ENCODE measurements at regions not wholly inside any gene's neighbourhood (a gene's known extent, or its start where the extent isn't known, plus 50 kb on each side); places are given as distances from the start of the nearest gene placed in this dataset.

DNA sequence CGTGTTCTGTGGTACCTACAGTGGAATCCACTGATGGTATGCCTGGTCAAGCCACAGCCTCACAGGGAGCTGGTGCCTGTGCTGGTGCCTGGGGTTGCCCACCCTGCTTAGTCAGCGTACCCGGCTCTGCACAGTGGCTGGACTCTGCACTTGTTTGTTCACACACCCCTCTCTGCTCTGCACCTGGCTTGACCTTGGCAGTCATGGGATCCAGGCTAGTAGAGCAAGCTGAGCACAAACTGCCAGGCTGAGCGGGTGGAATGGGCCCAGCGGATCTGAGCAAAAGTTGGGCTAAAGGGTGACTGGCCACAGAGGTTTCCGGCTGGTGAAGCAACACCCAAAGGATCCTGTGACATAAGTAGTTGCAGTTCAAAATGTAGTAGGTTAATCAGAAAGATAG is 163.5 kb downstream of the CDH19 start:
- Histone ChIP-seq H3K9me3 (ENCODE audit: control extremely low read depth in 1 of 5, control insufficient read depth in 4 of 5, insufficient read depth in 2 of 5, low read depth in 1 of 5, low read length in 4 of 5) (no peaks in the 10 kb centered on the region), H3K4me3 (ENCODE audit: control insufficient read depth in 1 of 7, extremely low read depth in 1 of 7, insufficient read depth in 4 of 7, low read depth in 2 of 7, low read length in 6 of 7) (no peak overlapping the region), H3K4me1 (ENCODE audit: control extremely low read depth in 1 of 4, control insufficient read depth in 4 of 4, insufficient read depth in 4 of 4, low read length in 3 of 4) (no peaks in the 10 kb centered on the region), H3K36me3 (ENCODE audit: control insufficient read depth in 4 of 4, insufficient read depth in 4 of 4, low read length in 3 of 4) (no peaks in the 10 kb centered on the region), H3K27ac (ENCODE audit: insufficient read depth in 1 of 2, low read depth in 1 of 2, low read length in 2 of 2, poor library complexity in 1 of 2, severe bottlenecking in 2 of 2) (no peak overlapping the region), H3K27me3 (replicated peaks in 2 of 5; ENCODE audit: control insufficient read depth in 4 of 5, insufficient read depth in 5 of 5, low read length in 4 of 5) (peaks cover 0 to 2% (median 0%) of the 10 kb centered on the region in 5 experiments)
- CTCF ChIA-PET = no interaction called here
- 82% methylated on average over 6 of the region's 6 CpGs for WGBS (ENCODE audit: insufficient coverage)
- POLR2A ChIA-PET = no interaction called here
- DNase-seq = no peak

DNA sequence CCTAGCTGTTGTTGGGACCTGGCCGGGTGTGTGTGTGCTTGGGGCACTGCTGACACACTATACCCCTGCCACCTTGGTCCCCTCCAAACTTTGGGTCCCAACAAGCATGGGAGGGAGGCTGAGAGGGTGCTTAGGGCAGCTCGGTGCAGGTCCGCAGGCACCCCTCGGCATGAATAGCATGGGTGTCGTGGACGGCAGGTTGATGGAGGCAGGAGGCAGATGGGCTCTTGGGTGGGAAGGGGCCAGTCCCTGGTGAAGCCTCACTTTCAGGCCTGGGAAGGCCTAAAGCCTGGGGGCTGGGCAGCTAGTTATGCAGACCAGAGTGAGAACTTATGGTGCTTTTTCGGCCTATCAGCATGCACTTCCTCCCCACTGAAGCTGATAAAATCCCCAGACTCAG is 164.2 kb downstream of the CDH19 start:
- H3K27ac ChIP-seq (ENCODE audit: insufficient read depth in 1 of 2, low read depth in 1 of 2, low read length in 2 of 2, poor library complexity in 1 of 2, severe bottlenecking in 2 of 2) = no peak overlapping the region
- DNase-seq = no peak
- H3K36me3 ChIP-seq (ENCODE audit: control insufficient read depth in 4 of 4, insufficient read depth in 4 of 4, low read length in 3 of 4) = no peaks in the 10 kb centered on the region
- H3K4me3 ChIP-seq (ENCODE audit: control insufficient read depth in 1 of 7, extremely low read depth in 1 of 7, insufficient read depth in 4 of 7, low read depth in 2 of 7, low read length in 6 of 7) = no peak overlapping the region
- peaks cover 0 to 2% (median 0%) of the 10 kb centered on the region in 5 experiments for H3K27me3 ChIP-seq (replicated peaks in 2 of 5; ENCODE audit: control insufficient read depth in 4 of 5, insufficient read depth in 5 of 5, low read length in 4 of 5)
- CTCF ChIA-PET = no interaction called here
- H3K4me1 ChIP-seq (ENCODE audit: control extremely low read depth in 1 of 4, control insufficient read depth in 4 of 4, insufficient read depth in 4 of 4, low read length in 3 of 4) = no peaks in the 10 kb centered on the region
- 94% methylated on average over 7 of the region's 7 CpGs for whole genome bisulfite sequencing (ENCODE audit: insufficient coverage)
- POLR2A ChIA-PET = no interaction called here
- H3K9me3 ChIP-seq (ENCODE audit: control extremely low read depth in 1 of 5, control insufficient read depth in 4 of 5, insufficient read depth in 2 of 5, low read depth in 1 of 5, low read length in 4 of 5) = no peaks in the 10 kb centered on the region

DNA sequence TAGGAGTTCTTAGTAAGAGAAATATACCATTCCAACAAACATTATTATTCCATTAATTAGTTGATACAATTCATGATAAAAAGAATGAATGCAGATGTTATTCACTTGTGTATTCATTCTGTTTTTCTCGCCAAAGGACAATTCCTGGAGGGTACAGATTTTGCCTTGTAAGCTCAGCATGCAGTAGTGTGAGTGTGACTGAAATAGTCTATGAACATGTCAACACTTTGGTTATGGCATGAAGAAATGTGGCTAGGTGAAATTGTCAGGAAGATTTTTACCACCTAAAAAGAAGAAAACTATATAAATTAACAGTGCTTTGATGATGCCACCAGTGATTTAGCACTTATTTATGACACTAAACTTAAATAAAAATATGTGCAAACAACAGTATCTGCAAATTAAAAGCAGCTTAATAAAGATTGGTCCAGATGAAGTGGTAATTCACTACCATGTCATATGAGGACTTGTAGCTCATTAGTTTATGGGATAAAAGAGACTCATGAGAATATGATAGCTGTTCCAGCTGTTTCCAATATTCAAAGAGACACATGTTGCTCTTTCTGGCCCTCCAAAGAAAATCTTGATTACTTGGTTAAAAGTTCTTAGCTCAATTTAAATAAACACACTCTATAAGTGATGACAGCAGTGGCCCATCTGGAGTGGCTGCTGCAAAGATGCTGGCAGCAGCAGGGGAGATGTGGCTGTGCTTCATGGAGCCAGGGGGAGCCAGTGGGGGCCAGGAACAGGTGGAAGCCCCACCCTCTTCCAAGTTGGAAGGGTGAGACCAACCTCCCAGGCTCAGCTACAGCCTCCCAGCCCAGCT is 165.0 kb downstream of the CDH19 start:
- Histone ChIP-seq H3K9me3 (ENCODE audit: control extremely low read depth in 1 of 5, control insufficient read depth in 4 of 5, insufficient read depth in 2 of 5, low read depth in 1 of 5, low read length in 4 of 5) (no peaks in the 10 kb centered on the region), H3K27me3 (replicated peaks in 2 of 5; ENCODE audit: control insufficient read depth in 4 of 5, insufficient read depth in 5 of 5, low read length in 4 of 5) (peaks cover 0 to 2% (median 0%) of the 10 kb centered on the region in 5 experiments), H3K4me1 (ENCODE audit: control extremely low read depth in 1 of 4, control insufficient read depth in 4 of 4, insufficient read depth in 4 of 4, low read length in 3 of 4) (no peaks in the 10 kb centered on the region), H3K27ac (ENCODE audit: insufficient read depth in 1 of 2, low read depth in 1 of 2, low read length in 2 of 2, poor library complexity in 1 of 2, severe bottlenecking in 2 of 2) (no peak overlapping the region), H3K4me3 (ENCODE audit: control insufficient read depth in 1 of 7, extremely low read depth in 1 of 7, insufficient read depth in 4 of 7, low read depth in 2 of 7, low read length in 6 of 7) (no peak overlapping the region), H3K36me3 (ENCODE audit: control insufficient read depth in 4 of 4, insufficient read depth in 4 of 4, low read length in 3 of 4) (no peaks in the 10 kb centered on the region)
- POLR2A ChIA-PET = no interaction called here
- no CpG with 5 or more reads among the region's 1 CpG for WGBS (ENCODE audit: insufficient coverage)
- DNase-seq = no peak
- CTCF ChIA-PET = no interaction called here

DNA sequence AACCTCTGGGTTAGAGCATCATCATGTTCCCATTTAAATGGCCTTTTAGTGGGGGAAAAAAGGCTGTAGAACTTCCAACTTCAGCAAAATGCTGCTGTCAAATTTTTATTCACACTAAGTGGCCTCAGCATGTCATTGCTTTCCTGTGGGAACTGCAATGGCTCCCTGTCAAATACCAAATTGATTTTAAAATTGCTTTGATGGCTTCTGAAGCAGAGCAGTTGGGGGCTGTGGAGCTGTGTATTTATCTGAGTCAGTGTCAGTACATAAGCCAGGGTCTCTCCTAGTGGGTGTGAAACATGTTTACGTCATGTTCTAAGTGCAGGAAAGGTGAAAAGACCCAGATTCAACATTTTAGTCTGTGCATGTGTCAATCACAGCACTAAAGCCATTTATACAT is 171.3 kb downstream of the CDH19 start:
- Histone ChIP-seq H3K27ac (ENCODE audit: insufficient read depth in 1 of 2, low read depth in 1 of 2, low read length in 2 of 2, poor library complexity in 1 of 2, severe bottlenecking in 2 of 2) (no peak overlapping the region), H3K27me3 (replicated peaks in 2 of 5; ENCODE audit: control insufficient read depth in 4 of 5, insufficient read depth in 5 of 5, low read length in 4 of 5) (peaks cover 0 to 2% (median 0%) of the 10 kb centered on the region in 5 experiments), H3K9me3 (ENCODE audit: control extremely low read depth in 1 of 5, control insufficient read depth in 4 of 5, insufficient read depth in 2 of 5, low read depth in 1 of 5, low read length in 4 of 5) (no peaks in the 10 kb centered on the region), H3K4me3 (ENCODE audit: control insufficient read depth in 1 of 7, extremely low read depth in 1 of 7, insufficient read depth in 4 of 7, low read depth in 2 of 7, low read length in 6 of 7) (no peak overlapping the region), H3K4me1 (ENCODE audit: control extremely low read depth in 1 of 4, control insufficient read depth in 4 of 4, insufficient read depth in 4 of 4, low read length in 3 of 4) (no peaks in the 10 kb centered on the region), H3K36me3 (ENCODE audit: control insufficient read depth in 4 of 4, insufficient read depth in 4 of 4, low read length in 3 of 4) (no peaks in the 10 kb centered on the region)
- whole genome bisulfite sequencing (ENCODE audit: insufficient coverage) = 100% methylated on average over 1 of the region's 1 CpG
- no peak for DNase-seq
- ChIA-PET CTCF (no interaction called here), POLR2A (no interaction called here)

DNA sequence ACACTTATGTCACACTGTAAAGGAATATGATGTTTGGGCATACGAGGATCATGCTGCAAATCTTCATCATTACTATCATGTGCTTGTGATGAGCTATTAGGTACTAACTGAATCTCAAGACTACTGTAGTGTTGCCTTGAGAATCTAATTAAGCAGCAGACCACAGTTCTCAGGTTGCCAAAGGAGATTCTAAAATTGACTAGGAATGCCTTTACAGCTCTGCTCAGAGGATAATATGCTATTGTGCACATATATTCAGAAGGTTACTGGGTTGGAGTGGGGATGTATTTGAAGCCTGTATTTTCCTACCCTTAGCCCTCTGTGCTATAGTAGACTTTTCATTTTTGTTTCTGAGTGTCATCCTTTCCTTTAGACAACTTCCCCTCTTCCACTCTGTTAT is 175.1 kb downstream of the CDH19 start:
- Histone ChIP-seq H3K4me3 (ENCODE audit: control insufficient read depth in 1 of 7, extremely low read depth in 1 of 7, insufficient read depth in 4 of 7, low read depth in 2 of 7, low read length in 6 of 7) (no peak overlapping the region), H3K27ac (ENCODE audit: insufficient read depth in 1 of 2, low read depth in 1 of 2, low read length in 2 of 2, poor library complexity in 1 of 2, severe bottlenecking in 2 of 2) (no peak overlapping the region), H3K27me3 (replicated peaks in 2 of 5; ENCODE audit: control insufficient read depth in 4 of 5, insufficient read depth in 5 of 5, low read length in 4 of 5) (no peaks in the 10 kb centered on the region), H3K9me3 (ENCODE audit: control extremely low read depth in 1 of 5, control insufficient read depth in 4 of 5, insufficient read depth in 2 of 5, low read depth in 1 of 5, low read length in 4 of 5) (no peaks in the 10 kb centered on the region), H3K36me3 (ENCODE audit: control insufficient read depth in 4 of 4, insufficient read depth in 4 of 4, low read length in 3 of 4) (no peaks in the 10 kb centered on the region), H3K4me1 (ENCODE audit: control extremely low read depth in 1 of 4, control insufficient read depth in 4 of 4, insufficient read depth in 4 of 4, low read length in 3 of 4) (no peaks in the 10 kb centered on the region)
- POLR2A ChIA-PET = no interaction called here
- no peak for DNase-seq
- CTCF ChIA-PET = interaction anchor here (0.6 kb wide), 1 partner anchor 798 kb away, joined by 3 read pairs; no protein-coding TSS in a partner anchor
- WGBS (ENCODE audit: insufficient coverage) = no CpG with 5 or more reads among the region's 1 CpG

DNA sequence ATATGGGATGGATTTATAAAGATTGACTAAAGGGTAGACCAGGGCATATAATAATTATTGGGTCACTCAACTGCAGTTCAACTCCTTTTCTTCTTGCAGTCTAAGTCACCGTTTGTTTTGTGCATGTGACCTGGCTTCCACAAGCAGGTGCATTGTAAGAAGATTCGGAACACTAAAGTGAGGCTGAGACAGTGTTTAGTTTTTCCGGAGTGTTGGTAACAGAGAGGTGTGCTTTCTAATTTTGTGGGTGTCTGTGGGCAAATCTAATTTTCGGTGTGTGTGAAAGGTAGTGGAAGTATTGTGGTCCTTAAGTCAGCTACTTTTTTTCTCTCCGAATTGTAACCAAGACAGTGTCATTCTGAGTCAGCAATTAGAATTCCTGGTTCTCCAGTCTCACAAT is 184.5 kb downstream of the CDH19 start:
- WGBS (ENCODE audit: insufficient coverage) = 100% methylated on average over 2 of the region's 5 CpGs
- Histone ChIP-seq H3K27me3 (replicated peaks in 2 of 5; ENCODE audit: control insufficient read depth in 4 of 5, insufficient read depth in 5 of 5, low read length in 4 of 5) (no peaks in the 10 kb centered on the region), H3K9me3 (ENCODE audit: control extremely low read depth in 1 of 5, control insufficient read depth in 4 of 5, insufficient read depth in 2 of 5, low read depth in 1 of 5, low read length in 4 of 5) (no peaks in the 10 kb centered on the region), H3K4me3 (ENCODE audit: control insufficient read depth in 1 of 7, extremely low read depth in 1 of 7, insufficient read depth in 4 of 7, low read depth in 2 of 7, low read length in 6 of 7) (no peak overlapping the region), H3K27ac (ENCODE audit: insufficient read depth in 1 of 2, low read depth in 1 of 2, low read length in 2 of 2, poor library complexity in 1 of 2, severe bottlenecking in 2 of 2) (no peak overlapping the region), H3K4me1 (ENCODE audit: control extremely low read depth in 1 of 4, control insufficient read depth in 4 of 4, insufficient read depth in 4 of 4, low read length in 3 of 4) (no peaks in the 10 kb centered on the region), H3K36me3 (ENCODE audit: control insufficient read depth in 4 of 4, insufficient read depth in 4 of 4, low read length in 3 of 4) (no peaks in the 10 kb centered on the region)
- no peak for DNase-seq
- ChIA-PET CTCF (no interaction called here), POLR2A (no interaction called here)

DNA sequence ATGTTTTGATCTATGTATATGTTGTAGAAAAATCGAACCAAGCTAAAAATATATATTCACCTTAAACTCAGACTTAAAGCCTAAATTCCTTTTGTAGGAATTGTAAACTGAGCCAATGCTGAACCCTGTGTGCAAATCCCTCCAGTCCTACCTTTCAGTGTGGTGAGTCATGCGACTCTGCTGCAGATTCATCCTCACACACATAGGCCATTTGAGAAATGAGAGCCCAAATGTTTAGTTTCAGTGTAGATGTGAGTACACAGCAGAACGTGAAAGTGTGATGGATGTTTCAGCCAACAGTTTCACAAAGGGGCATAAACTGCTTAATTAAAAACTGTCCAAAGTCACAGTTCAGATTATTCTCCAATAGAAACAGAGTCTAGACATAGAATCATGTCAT is 193.2 kb downstream of the CDH19 start:
- Histone ChIP-seq H3K4me1 (ENCODE audit: control extremely low read depth in 1 of 4, control insufficient read depth in 4 of 4, insufficient read depth in 4 of 4, low read length in 3 of 4) (no peaks in the 10 kb centered on the region), H3K9me3 (ENCODE audit: control extremely low read depth in 1 of 5, control insufficient read depth in 4 of 5, insufficient read depth in 2 of 5, low read depth in 1 of 5, low read length in 4 of 5) (peaks cover 0 to 2% (median 0%) of the 10 kb centered on the region in 5 experiments), H3K36me3 (ENCODE audit: control insufficient read depth in 4 of 4, insufficient read depth in 4 of 4, low read length in 3 of 4) (no peaks in the 10 kb centered on the region), H3K27ac (ENCODE audit: insufficient read depth in 1 of 2, low read depth in 1 of 2, low read length in 2 of 2, poor library complexity in 1 of 2, severe bottlenecking in 2 of 2) (no peak overlapping the region), H3K4me3 (ENCODE audit: control insufficient read depth in 1 of 7, extremely low read depth in 1 of 7, insufficient read depth in 4 of 7, low read depth in 2 of 7, low read length in 6 of 7) (no peak overlapping the region), H3K27me3 (replicated peaks in 2 of 5; ENCODE audit: control insufficient read depth in 4 of 5, insufficient read depth in 5 of 5, low read length in 4 of 5) (no peaks in the 10 kb centered on the region)
- POLR2A ChIA-PET = no interaction called here
- CTCF ChIA-PET = no interaction called here
- no peak for DNase-seq
- 95% methylated on average over 2 of the region's 3 CpGs for WGBS (ENCODE audit: insufficient coverage)

Measured in common myeloid progenitor, CD34-positive (primary cell).